ENCODE measurements at regions not wholly inside any gene's neighbourhood (a gene's known extent, or its start where the extent isn't known, plus 50 kb on each side); places are given as distances from the start of the nearest gene placed in this dataset.

- TF ChIP-seq GATA2 (IDR thresholded peaks at IDR 0.05; ENCODE audit: low read depth, low read length) (peak; percentile 39), GATA3 (IDR thresholded peaks at IDR 0.05; ENCODE audit: low read depth, low read length) (no peak)
Measured at GRCh38 chr14:101371799-101372793, 189.2 kb upstream of the DIO3 start.
